H9 (cell line): ENCODE measurements at regions not wholly inside any gene's neighbourhood (a gene's known extent, or its start where the extent isn't known, plus 50 kb on each side); places are given as distances from the start of the nearest gene placed in this dataset.

Source experiments
- DNase-seq: peaks from one replicate; pipeline ENCODE4 v3.0.0-alpha.2; 2017
- H2AFZ ChIP-seq: one replicate; pipeline ENCODE4 v1.6.1; 2013; ENCODE audit warnings: mild to moderate bottlenecking, low read length, control low read depth, moderate library complexity
- H2AK5ac ChIP-seq: 2 replicates; pipeline ENCODE4 v1.6.1; 2013; ENCODE audit warnings: low read length, control low read depth, mixed read lengths; ENCODE audit not compliant: insufficient read length
- H2BK120ac ChIP-seq: one replicate; pipeline ENCODE4 v1.6.1; 2013; ENCODE audit warnings: low read depth, mild to moderate bottlenecking, low read length, control low read depth, inconsistent platforms; ENCODE audit not compliant: poor library complexity, severe bottlenecking
- H2BK12ac ChIP-seq: 2 replicates; pipeline ENCODE4 v1.6.1; 2013; ENCODE audit warnings: low read length, control low read depth, mixed read lengths, low read depth; ENCODE audit not compliant: insufficient read length
- H2BK15ac ChIP-seq: 2 replicates; pipeline ENCODE4 v1.6.1; 2013; ENCODE audit warnings: low read depth, low read length, control low read depth
- H2BK20ac ChIP-seq: one replicate; pipeline ENCODE4 v1.6.1; 2013; ENCODE audit warnings: low read depth, mild to moderate bottlenecking, low read length, control low read depth, inconsistent platforms; ENCODE audit not compliant: poor library complexity, severe bottlenecking
- H2BK5ac ChIP-seq: 2 replicates; pipeline ENCODE4 v1.6.1; 2013; ENCODE audit warnings: low read length, control low read depth, mixed read lengths; ENCODE audit not compliant: insufficient read length
- H3K14ac ChIP-seq: 2 replicates; pipeline ENCODE4 v1.6.1; 2013; ENCODE audit warnings: low read length, control low read depth; ENCODE audit not compliant: insufficient read depth
- H3K18ac ChIP-seq: 2 replicates; pipeline ENCODE4 v1.6.1; 2013; ENCODE audit warnings: low read depth, mild to moderate bottlenecking, mixed read lengths, low read length, control low read depth; ENCODE audit not compliant: insufficient read length
- H3K23ac ChIP-seq: 2 replicates; pipeline ENCODE4 v1.6.1; 2013; ENCODE audit warnings: low read length, control low read depth, mixed read lengths, low read depth; ENCODE audit not compliant: insufficient read length
- H3K23me2 ChIP-seq: 2 replicates; pipeline ENCODE4 v1.6.1; 2013; ENCODE audit warnings: low read depth, mild to moderate bottlenecking, mixed read lengths, low read length, control low read depth; ENCODE audit not compliant: insufficient read length, poor library complexity, severe bottlenecking
- H3K27ac ChIP-seq: 2 replicates; pipeline ENCODE4 v1.5.1; 2013; ENCODE audit warnings: low read length, control low read depth, mixed read lengths, low read depth; ENCODE audit not compliant: insufficient read length
- H3K27me3 ChIP-seq: 2 replicates; pipeline ENCODE4 v1.6.1; 2013; ENCODE audit warnings: low read length, control low read depth, inconsistent platforms; ENCODE audit not compliant: insufficient read depth
- H3K4ac ChIP-seq: 2 replicates; pipeline ENCODE4 v1.6.1; 2013; ENCODE audit warnings: low read depth, mild to moderate bottlenecking, control low read depth, inconsistent platforms, low read length, moderate library complexity
- H3K4me1 ChIP-seq: 2 replicates; pipeline ENCODE4 v1.6.1; 2013; ENCODE audit warnings: low read length, control low read depth, inconsistent platforms; ENCODE audit not compliant: insufficient read depth
- H3K4me2 ChIP-seq: 2 replicates; pipeline ENCODE4 v1.6.1; 2013; ENCODE audit warnings: low read length, control low read depth, mixed read lengths; ENCODE audit not compliant: insufficient read length, insufficient read depth
- H3K56ac ChIP-seq: 2 replicates; pipeline ENCODE4 v1.6.1; 2013; ENCODE audit warnings: low read depth, mild to moderate bottlenecking, mixed read lengths, low read length, control low read depth; ENCODE audit not compliant: insufficient read length
- H3K79me1 ChIP-seq: 2 replicates; pipeline ENCODE4 v1.6.1; 2013; ENCODE audit warnings: low read depth, mild to moderate bottlenecking, moderate library complexity, low read length, control low read depth, inconsistent platforms; ENCODE audit not compliant: insufficient read depth, poor library complexity, severe bottlenecking
- H3K79me2 ChIP-seq: 2 replicates; pipeline ENCODE4 v1.6.1; 2013; ENCODE audit warnings: low read length, control low read depth, inconsistent platforms; ENCODE audit not compliant: insufficient read depth
- H3K9ac ChIP-seq: 2 replicates; pipeline ENCODE4 v1.6.1; 2013; ENCODE audit warnings: low read length, control low read depth, mixed read lengths; ENCODE audit not compliant: insufficient read length; ENCODE audit errors: extremely low read depth
- H3K9me3 ChIP-seq: one replicate; pipeline ENCODE4 v1.6.1; 2013; ENCODE audit warnings: low read depth, low read length, inconsistent platforms; ENCODE audit not compliant: control insufficient read depth
- H3T11ph ChIP-seq: one replicate; pipeline ENCODE4 v1.6.1; 2013; ENCODE audit warnings: mild to moderate bottlenecking, low read length, control low read depth, inconsistent platforms
- H4K20me1 ChIP-seq: one replicate; pipeline ENCODE4 v1.6.1; 2013; ENCODE audit not compliant: control insufficient read depth, insufficient read length, insufficient read depth
- H4K5ac ChIP-seq: 2 replicates; pipeline ENCODE4 v1.6.1; 2013; ENCODE audit warnings: low read depth, mild to moderate bottlenecking, mixed read lengths, low read length, control low read depth; ENCODE audit not compliant: insufficient read length
- H4K8ac ChIP-seq: replicated peaks from 2 replicates; pipeline ENCODE4 v1.6.1; 2013; ENCODE audit warnings: low read length, control low read depth, mixed read lengths, low read depth; ENCODE audit not compliant: insufficient read length
- H4K91ac ChIP-seq: 2 replicates; pipeline ENCODE4 v1.6.1; 2013; ENCODE audit warnings: low read depth, mild to moderate bottlenecking, moderate library complexity, mixed read lengths, low read length, control low read depth; ENCODE audit not compliant: insufficient read length
- H3K27ac Mint-ChIP-seq, 3 experiments: 2 replicates in 2 of 3; 3 replicates in 1 of 3; pipeline ENCODE4 v1.8.0; 2020 to 2021; ENCODE audit warnings: mixed read lengths in 3 of 3, mild to moderate bottlenecking in 1 of 3, moderate library complexity in 1 of 3
- H3K27me3 Mint-ChIP-seq: 2 replicates; pipeline ENCODE4 v1.8.0; 2021; ENCODE audit warnings: low read depth, mild to moderate bottlenecking, moderate library complexity, mixed read lengths
- H3K36me3 Mint-ChIP-seq, 3 experiments: 2 replicates in 2 of 3; 3 replicates in 1 of 3; pipeline ENCODE4 v1.8.0; 2020 to 2021; ENCODE audit warnings: low read depth in 3 of 3, mixed read lengths in 3 of 3; ENCODE audit not compliant: insufficient read depth in 1 of 3
- H3K4me1 Mint-ChIP-seq, 2 experiments: 2 replicates each; pipeline ENCODE4 v1.8.0; 2020; ENCODE audit warnings: mixed read lengths in 2 of 2
- H3K4me3 Mint-ChIP-seq, 2 experiments: 2 replicates in 1 of 2; 3 replicates in 1 of 2; pipeline ENCODE4 v1.8.0; 2020 to 2021; ENCODE audit warnings: mild to moderate bottlenecking in 2 of 2, mixed read lengths in 2 of 2, moderate library complexity in 1 of 2
- H3K9me3 Mint-ChIP-seq, 2 experiments: 2 replicates in 1 of 2; 3 replicates in 1 of 2; pipeline ENCODE4 v1.8.0; 2020; ENCODE audit warnings: mild to moderate bottlenecking in 2 of 2, mixed read lengths in 2 of 2, moderate library complexity in 1 of 2
- WGBS: extraction: QIAGEN DNeasy Blood & Tissue Kit; methylation state at CpG from one replicate; pipeline ENCODE4 v1.1.7; 2013; ENCODE audit warnings: missing lambda C conversion rate, low lambda C conversion rate, mixed read lengths; ENCODE audit not compliant: insufficient read length; ENCODE audit errors: extremely low coverage; 5-methylcytosine and 5-hydroxymethylcytosine counted together
- TF ChIP-seq, protein P1 (sequence below): fragments of 200-600 bp; sonication (generic); conservative IDR thresholded peaks from 3 replicates; pipeline ENCODE4 v1.8.0; 2021; ENCODE audit warnings: antibody characterized with exemption, mild to moderate bottlenecking

DNA sequence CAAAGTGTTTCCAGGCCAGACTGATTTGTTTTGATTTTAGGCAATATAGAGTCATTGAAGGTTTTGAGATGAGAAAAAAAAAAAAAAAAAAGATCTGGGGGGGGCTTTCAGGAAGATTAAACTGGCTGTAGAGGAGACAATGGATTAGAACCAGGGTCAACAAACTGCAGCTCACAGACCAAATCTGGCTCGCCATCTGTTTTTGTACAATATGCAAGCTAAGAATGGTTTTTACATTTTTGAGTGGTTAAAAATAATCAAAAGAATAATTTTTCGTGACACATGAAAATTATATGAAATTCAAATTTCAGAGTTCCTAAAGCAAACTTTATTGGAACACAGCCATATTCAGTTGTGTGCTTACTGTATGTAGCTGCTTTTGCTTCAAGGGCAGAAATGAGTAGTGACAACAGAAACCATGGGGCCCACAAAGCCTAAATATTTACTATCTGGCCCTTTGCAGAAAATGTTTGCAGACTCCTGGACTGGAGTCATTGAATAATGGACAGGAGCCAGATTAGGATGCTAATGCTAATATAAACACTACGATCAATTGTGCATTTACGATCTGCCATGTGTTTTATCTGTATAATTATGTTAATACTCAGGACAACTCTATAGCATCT is 375.7 kb upstream of the DAB1 start:
- Histone ChIP-seq H3K27me3 (no peaks in the 10 kb centered on the region), H2BK12ac (no peak overlapping the region), H3K23me2 (no peaks in the 10 kb centered on the region)

More for the DNA sequence above, 375.7 kb upstream of the DAB1 start:
- Histone ChIP-seq H3K56ac (no peak overlapping the region), H4K5ac (no peak overlapping the region), H2AK5ac (no peak overlapping the region), H3K4me2 (no peak overlapping the region), H4K8ac (no peak overlapping the region), H4K91ac (no peak overlapping the region), H2AFZ (no peak overlapping the region), H3K27ac (no peak overlapping the region), H3K9ac (no peak overlapping the region), H3K79me1 (no peaks in the 10 kb centered on the region), H2BK120ac (no peak overlapping the region), H3K23ac (no peak overlapping the region), H2BK5ac (no peak overlapping the region), H2BK20ac (no peak overlapping the region), H3T11ph (no peak overlapping the region), H3K4me1 (peaks cover 3% of the 10 kb centered on the region; the same call in 1 of the 2 replicates), H4K20me1 (no peaks in the 10 kb centered on the region), H3K79me2 (no peaks in the 10 kb centered on the region), H3K18ac (no peak overlapping the region), H2BK15ac (no peak overlapping the region), H3K4ac (no peak overlapping the region), H3K9me3 (no peaks in the 10 kb centered on the region), H3K14ac (no peak overlapping the region)
- Mint-ChIP-seq H3K4me3 (no peak overlapping the region), H3K27me3 (no peaks in the 10 kb centered on the region), H3K36me3 (no peaks in the 10 kb centered on the region), H3K4me1 (peaks cover 20 to 32% of the 10 kb centered on the region in 2 experiments), H3K27ac (no peak overlapping the region), H3K9me3 (no peaks in the 10 kb centered on the region)
- TF ChIP-seq, protein P1, sequence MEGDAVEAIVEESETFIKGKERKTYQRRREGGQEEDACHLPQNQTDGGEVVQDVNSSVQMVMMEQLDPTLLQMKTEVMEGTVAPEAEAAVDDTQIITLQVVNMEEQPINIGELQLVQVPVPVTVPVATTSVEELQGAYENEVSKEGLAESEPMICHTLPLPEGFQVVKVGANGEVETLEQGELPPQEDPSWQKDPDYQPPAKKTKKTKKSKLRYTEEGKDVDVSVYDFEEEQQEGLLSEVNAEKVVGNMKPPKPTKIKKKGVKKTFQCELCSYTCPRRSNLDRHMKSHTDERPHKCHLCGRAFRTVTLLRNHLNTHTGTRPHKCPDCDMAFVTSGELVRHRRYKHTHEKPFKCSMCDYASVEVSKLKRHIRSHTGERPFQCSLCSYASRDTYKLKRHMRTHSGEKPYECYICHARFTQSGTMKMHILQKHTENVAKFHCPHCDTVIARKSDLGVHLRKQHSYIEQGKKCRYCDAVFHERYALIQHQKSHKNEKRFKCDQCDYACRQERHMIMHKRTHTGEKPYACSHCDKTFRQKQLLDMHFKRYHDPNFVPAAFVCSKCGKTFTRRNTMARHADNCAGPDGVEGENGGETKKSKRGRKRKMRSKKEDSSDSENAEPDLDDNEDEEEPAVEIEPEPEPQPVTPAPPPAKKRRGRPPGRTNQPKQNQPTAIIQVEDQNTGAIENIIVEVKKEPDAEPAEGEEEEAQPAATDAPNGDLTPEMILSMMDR, result no peak
- DNase-seq, result no peak
- no CpG with 5 or more reads among the region's 4 CpGs for WGBS
